ENCODE measurements at regions not wholly inside any gene's neighbourhood (a gene's known extent, or its start where the extent isn't known, plus 50 kb on each side); places are given as distances from the start of the nearest gene placed in this dataset.

DNA sequence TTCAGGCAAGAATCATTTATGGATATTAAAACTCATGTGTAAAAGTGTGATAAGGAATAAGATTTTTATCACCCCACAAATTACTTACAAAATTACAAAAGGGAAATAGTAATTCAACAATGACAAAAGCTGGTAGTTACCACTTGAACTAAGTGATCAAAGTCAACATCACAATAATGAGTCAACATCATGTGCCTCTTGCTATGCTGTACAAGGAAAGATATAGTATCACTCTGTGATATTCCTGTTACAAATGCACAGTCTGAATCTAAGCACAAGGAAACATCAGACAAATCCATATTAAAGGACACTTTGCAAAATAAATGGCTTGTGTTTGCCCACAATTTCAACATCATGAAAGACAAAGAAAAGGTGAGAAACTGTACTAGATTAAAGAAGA, 90.5 kb upstream of the PLCL2 start:
- TF ChIP-seq CTCF (IDR thresholded peaks at IDR 0.05; ENCODE audit: unreplicated experiment), result no peak
- Mint-ChIP-seq H3K27ac (ENCODE audit: unreplicated experiment) (no peak overlapping the region), H3K4me1 (ENCODE audit: unreplicated experiment) (peaks cover 19% of the 10 kb centered on the region), H3K9me3 (ENCODE audit: unreplicated experiment) (no peaks in the 10 kb centered on the region), H3K36me3 (ENCODE audit: low read depth, unreplicated experiment) (peaks cover 4% of the 10 kb centered on the region), H3K4me3 (ENCODE audit: unreplicated experiment) (no peak overlapping the region), H3K27me3 (ENCODE audit: unreplicated experiment) (no peaks in the 10 kb centered on the region)
- DNase-seq (ENCODE audit: low spot score), result no peak

- Mint-ChIP-seq H3K36me3 (ENCODE audit: low read depth, unreplicated experiment) (peaks cover 4% of the 10 kb centered on the region), H3K4me3 (ENCODE audit: unreplicated experiment) (no peak overlapping the region), H3K9me3 (ENCODE audit: unreplicated experiment) (no peaks in the 10 kb centered on the region), H3K27me3 (ENCODE audit: unreplicated experiment) (no peaks in the 10 kb centered on the region), H3K4me1 (ENCODE audit: unreplicated experiment) (peaks cover 17% of the 10 kb centered on the region), H3K27ac (ENCODE audit: unreplicated experiment) (no peak overlapping the region)
- no peak for TF ChIP-seq CTCF (IDR thresholded peaks at IDR 0.05; ENCODE audit: unreplicated experiment)
- DNase-seq (ENCODE audit: low spot score), result no peak
Observed at GRCh38 chr3:16795581-16795980, 89.2 kb upstream of the PLCL2 start.

DNA sequence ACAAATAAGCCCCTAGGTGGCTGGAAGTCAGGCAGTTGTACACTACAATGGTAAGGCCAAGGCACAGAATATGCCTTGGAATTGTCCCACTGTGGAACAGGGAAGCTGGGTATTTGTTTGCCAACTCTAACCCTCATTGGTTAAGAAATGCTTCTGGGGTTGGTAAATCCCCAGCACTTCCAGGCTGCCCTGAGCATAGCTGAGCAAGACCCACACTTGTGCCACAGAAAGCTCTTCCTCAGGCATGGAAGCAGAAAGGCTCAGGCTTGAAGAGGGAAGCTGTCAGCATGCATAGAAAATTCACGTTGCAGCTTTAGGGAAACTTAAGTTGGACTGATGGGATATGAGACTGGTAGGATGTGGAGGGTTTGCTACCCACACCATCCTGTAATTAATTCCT, 86.9 kb upstream of the PLCL2 start:
- H3K27me3 Mint-ChIP-seq (ENCODE audit: unreplicated experiment), result no peaks in the 10 kb centered on the region
- TF ChIP-seq CTCF (IDR thresholded peaks at IDR 0.05; ENCODE audit: unreplicated experiment), result no peak
- no peak for DNase-seq (ENCODE audit: low spot score)
- no peak overlapping the region for H3K27ac Mint-ChIP-seq (ENCODE audit: unreplicated experiment)
- no peaks in the 10 kb centered on the region for H3K9me3 Mint-ChIP-seq (ENCODE audit: unreplicated experiment)
- no peaks in the 10 kb centered on the region for H3K36me3 Mint-ChIP-seq (ENCODE audit: low read depth, unreplicated experiment)
- peaks cover 31% of the 10 kb centered on the region for H3K4me1 Mint-ChIP-seq (ENCODE audit: unreplicated experiment)
- H3K4me3 Mint-ChIP-seq (ENCODE audit: unreplicated experiment), result no peak overlapping the region

DNA sequence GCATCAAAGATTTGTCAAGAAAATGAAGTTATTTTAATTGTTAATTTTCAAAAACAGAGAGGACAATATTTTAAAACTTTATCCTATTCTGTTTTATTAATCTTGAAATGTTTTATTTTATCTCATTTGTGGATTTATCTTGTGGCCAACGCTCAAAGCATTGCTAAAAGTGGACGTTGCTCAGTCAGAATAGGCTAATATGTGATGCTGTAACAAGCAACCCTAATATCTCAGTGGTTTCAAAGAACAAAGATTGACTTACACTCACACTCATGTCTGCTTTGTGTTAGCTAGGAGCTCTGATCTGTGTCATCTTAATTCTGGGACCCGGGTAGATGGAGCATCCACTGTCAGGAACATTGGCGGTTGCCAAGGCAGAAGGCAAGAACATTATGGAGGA, 86.0 kb upstream of the PLCL2 start:
- H3K27ac Mint-ChIP-seq (ENCODE audit: unreplicated experiment), result no peak overlapping the region
- no peaks in the 10 kb centered on the region for H3K27me3 Mint-ChIP-seq (ENCODE audit: unreplicated experiment)
- peaks cover 35% of the 10 kb centered on the region for H3K4me1 Mint-ChIP-seq (ENCODE audit: unreplicated experiment)
- no peak for TF ChIP-seq CTCF (IDR thresholded peaks at IDR 0.05; ENCODE audit: unreplicated experiment)
- H3K4me3 Mint-ChIP-seq (ENCODE audit: unreplicated experiment), result no peak overlapping the region
- H3K9me3 Mint-ChIP-seq (ENCODE audit: unreplicated experiment), result no peaks in the 10 kb centered on the region
- peaks cover 4% of the 10 kb centered on the region for H3K36me3 Mint-ChIP-seq (ENCODE audit: low read depth, unreplicated experiment)
- DNase-seq (ENCODE audit: low spot score), result no peak

- H3K27me3 Mint-ChIP-seq (ENCODE audit: unreplicated experiment), result no peaks in the 10 kb centered on the region
- no peak for TF ChIP-seq CTCF (IDR thresholded peaks at IDR 0.05; ENCODE audit: unreplicated experiment)
Observed at GRCh38 chr3:16800361-16800760, 84.4 kb upstream of the PLCL2 start.

More at GRCh38 chr3:16800361-16800760, 84.4 kb upstream of the PLCL2 start:
- Mint-ChIP-seq H3K9me3 (ENCODE audit: unreplicated experiment) (no peaks in the 10 kb centered on the region), H3K4me3 (ENCODE audit: unreplicated experiment) (no peak overlapping the region), H3K4me1 (ENCODE audit: unreplicated experiment) (peaks cover 35% of the 10 kb centered on the region), H3K27ac (ENCODE audit: unreplicated experiment) (peak overlapping the region; percentile 5), H3K36me3 (ENCODE audit: low read depth, unreplicated experiment) (peaks cover 14% of the 10 kb centered on the region)
- no peak for DNase-seq (ENCODE audit: low spot score)
